GM19452 (cell line): ENCODE measurements at regions not wholly inside any gene's neighbourhood (a gene's known extent, or its start where the extent isn't known, plus 50 kb on each side); places are given as distances from the start of the nearest gene placed in this dataset.

ENCODE experiments used
- ATAC-seq: cut with Tn5 transposase; IDR thresholded peaks from one replicate; pipeline ENCODE4 v1.9.1; 2021; ENCODE audit not compliant: unreplicated experiment

- ATAC-seq = no peak
Measured at GRCh38 chr16:86087011-86087895, 188.3 kb downstream of the IRF8 start.

- no peak for ATAC-seq
Measured at GRCh38 chr16:86087896-86088230, 188.9 kb downstream of the IRF8 start.

DNA sequence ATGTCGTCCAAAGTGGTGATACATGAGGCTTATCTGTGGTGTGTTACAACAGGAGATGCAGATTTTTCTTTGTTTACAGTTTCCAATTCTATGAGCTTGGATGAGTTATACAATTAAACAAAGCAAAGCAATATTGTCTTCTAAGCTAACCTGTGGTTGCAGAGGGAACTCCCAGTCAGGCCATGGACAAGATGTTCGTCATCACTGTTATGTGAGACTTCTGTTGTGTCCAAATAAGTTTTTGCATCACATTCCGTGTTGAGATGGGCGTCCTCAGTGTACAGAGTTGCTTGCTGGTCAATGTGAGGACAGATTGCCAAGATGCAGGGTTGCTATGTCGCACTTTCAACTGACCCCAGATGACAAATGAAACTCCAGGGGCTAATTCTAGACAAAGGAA lies 189.3 kb downstream of the IRF8 start:
- no peak for ATAC-seq

GRCh38 chr16:86088816-86089215 lies 189.9 kb downstream of the IRF8 start:
- no peak for ATAC-seq

- no peak for ATAC-seq
Measured at GRCh38 chr16:86089334-86089900, 190.5 kb downstream of the IRF8 start.

GRCh38 chr16:86089991-86090390 lies 191.0 kb downstream of the IRF8 start:
- ATAC-seq = peak; percentile 51

DNA sequence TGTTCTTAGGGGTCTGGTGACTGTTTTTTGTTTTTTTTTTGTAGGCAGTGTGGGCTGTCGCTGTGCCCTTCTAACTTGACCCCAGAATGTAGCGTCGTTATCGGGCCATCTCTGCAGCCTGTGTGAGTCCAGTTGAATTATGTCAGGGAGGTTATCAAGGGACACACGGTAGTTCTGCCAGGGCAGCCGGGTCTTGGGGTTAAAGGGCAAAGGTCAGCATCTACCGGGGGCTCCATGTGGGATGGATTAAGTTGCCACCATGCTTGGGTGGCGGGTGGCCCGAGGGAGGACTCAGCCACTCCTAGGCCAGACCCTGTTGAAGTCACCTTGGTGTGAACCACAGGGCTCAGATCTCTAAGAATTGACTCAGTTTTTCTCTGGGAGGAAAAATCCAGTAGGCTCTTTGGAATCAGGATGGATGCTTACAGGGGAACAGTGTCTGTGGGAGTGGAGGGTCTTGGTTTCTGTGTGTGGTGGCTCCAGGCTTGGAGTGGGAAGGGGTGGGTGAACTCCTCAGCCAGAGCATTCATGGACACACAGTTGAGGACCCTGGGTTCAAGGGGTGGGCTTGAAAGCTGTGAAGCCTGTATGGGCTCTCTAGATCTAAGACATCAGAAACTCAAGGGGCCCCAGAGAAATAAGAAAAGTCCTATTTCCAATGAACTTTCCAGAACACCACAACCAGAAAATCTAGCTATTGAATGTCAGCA lies 191.7 kb downstream of the IRF8 start:
- ATAC-seq = no peak

- no peak for ATAC-seq
Measured at GRCh38 chr16:86091976-86092375, 193.0 kb downstream of the IRF8 start.

DNA sequence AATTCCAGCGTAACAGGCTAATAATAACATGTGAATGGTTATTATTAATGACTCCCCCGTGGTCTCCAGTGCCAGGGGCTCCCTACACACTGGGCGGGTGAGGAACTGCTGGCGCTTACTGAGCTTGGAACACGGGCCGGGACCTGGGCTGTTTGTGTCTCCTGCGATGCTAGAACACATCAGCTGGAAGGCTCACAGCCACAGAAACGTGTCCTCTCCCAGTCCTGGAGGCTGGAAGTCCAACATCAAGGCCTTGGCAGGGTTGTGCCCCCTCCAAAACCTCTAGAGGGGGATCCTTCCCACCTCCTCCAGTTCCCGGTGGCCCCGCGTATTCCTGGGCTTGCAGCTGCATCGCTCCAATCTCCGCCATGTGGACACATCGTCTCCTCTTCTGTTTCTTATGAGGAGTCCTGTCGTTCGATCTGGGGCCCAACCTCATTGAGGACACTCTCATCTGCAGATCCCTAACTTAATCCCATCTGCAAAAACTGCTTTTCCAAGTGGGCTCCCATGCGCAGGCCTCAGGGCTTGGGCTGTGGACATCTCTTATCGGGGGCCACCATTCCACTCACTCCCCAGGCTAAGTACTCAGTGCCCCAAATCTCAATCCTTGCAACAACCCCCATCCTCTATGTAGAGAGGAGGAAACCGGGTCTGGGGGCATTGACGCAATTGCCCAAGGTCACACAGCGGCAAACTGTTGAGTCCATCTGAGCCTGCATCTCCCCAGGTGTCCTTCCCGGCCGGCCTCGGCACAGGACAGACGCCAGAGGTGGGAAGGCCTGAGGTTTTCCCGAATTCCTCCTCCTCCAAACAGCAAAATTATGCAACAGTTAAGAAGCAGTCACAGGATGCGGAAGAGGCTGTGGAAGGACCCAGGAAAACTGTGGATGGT lies 193.9 kb downstream of the IRF8 start:
- no peak for ATAC-seq

- no peak for ATAC-seq
Measured at GRCh38 chr16:86093801-86094750, 195.1 kb downstream of the IRF8 start.

DNA sequence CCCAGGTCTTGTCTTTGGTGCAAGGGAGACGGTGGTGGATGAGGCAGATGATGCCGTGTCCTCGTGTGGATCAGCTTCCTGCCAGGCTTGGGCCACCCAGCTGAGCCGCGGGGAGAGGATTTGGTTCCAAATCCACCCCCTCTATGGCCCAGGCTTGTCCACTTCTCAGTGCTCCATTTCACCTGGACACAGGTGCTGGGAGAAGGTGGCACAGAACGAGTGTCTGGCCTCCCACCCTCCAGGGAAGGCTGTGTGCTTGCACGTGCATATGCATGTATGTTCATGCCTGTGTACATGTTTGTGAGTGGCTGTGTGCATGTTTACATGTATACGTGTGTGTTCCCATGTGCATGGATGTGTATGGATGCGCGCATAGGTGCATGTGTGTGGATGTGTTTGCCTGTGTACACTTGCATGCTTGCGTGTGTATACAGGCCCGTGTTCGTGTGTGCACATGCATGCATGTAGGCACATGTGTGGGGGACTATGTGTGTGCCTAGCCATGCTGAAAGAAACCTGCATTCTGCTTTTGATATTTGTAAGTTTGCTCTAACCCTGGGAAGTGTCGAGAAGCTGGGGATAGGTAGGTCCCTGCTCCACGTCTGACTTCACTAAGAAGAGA lies 196.3 kb downstream of the IRF8 start:
- ATAC-seq = no peak

DNA sequence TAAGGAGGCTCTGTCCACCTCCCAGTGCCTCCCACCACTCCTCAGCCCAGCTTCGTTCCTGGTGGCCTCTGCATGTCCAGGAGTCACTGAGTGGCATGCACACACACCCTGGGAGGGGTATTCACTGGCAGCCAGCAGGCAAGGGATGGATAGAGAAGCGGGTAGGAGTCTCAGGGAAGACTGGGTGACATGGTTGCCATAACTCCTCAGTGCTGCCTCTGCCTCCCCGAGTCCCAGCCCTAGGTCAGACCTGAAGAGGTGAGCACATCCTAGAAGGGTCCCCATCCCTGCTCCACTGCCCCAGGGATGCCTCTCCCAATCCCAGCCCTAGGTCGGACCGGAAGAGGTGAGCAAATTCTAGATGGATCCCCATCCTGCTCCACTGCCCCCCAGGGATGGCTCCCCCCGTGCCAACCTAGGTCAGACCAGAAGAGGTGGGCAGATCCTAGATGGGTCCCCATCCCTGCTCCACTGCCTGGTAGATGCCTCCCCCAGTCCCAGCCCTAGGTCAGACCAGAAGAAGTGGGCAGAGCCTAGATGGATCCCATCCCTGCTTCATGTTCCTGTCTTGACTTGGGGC lies 197.0 kb downstream of the IRF8 start:
- no peak for ATAC-seq

- no peak for ATAC-seq
Measured at GRCh38 chr16:86096850-86097249, 197.9 kb downstream of the IRF8 start.

DNA sequence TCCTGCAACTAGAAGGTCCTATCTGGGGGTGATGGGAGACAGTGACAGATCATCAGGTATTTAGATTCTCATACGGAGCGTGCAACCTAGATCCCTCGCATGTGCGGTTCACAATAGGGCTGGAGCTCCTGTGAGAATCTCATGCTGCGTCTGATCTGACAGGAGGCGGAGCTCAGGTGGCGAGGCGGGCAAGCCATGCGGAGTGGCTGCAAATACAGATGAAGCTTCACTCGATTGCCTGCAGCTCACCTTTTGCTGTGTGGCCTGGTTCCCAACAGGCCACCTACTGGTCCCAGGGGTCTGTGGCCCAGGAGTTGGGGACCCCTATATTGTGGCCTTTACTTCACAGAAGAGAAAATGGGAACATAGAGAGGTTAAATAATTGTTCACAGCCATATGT lies 200.4 kb downstream of the IRF8 start:
- ATAC-seq = no peak

GRCh38 chr16:86100205-86101136 lies 201.5 kb downstream of the IRF8 start:
- ATAC-seq = no peak

DNA sequence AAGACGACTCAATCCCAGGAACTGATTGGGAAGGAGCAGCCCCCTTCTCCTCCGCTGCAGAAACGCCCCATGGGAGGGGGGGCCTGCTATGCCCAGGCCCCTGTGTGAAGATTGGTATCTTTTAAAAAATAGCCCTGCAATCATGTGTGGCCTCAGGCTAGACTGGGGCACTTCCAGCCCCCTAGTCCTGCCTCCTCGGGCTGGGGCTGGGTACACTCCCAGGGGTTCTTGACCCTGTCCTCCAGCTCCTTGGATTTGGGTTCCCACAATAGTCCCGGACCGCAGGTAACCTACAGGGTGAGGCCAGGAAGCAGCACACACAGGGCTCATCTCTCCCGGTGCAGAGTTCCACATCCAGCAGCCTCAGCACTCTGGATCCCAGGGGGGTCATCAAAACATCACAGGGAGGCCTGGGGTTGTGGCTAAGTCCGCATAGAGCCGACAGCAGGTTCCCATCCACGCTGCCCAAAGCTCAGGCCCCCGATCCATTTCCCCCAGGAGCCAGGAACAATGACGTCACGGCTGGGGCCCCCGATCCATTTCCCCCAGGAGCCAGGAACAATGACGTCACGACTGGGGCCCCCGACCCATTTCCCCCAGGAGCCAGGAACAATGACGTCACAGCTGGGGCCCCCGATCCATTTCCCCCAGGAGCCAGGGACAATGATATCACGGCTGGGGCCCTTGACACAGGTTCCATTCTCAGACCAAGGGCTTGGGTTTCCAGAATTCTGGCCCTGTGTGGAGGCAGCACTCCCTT lies 202.4 kb downstream of the IRF8 start:
- no peak for ATAC-seq

- ATAC-seq = no peak
Measured at GRCh38 chr16:86101897-86102157, 202.9 kb downstream of the IRF8 start.

DNA sequence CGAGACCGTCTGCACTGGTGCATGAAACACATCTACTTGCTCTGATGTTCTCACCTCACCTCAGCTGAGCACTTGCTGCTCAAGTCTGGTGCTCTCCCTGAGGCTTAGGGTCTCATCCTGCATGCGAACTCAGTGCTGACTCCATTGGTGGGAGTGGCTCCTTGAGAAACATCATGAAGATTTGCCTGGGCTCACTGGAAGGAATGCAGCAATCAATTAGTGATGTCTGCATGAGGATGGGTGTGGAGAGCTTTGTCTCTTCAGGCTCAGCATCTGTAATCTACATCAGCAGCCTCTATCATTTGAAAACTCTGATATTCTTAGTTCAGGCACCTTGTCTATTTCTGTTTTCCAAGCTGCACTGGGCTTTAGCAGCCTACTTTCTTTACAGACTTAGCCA lies 204.4 kb downstream of the IRF8 start:
- ATAC-seq = no peak
